HCT116 (cell line): ENCODE measurements at regions not wholly inside any gene's neighbourhood (a gene's known extent, or its start where the extent isn't known, plus 50 kb on each side); places are given as distances from the start of the nearest gene placed in this dataset.

Experiments used
- ATAC-seq: fragments of 200-7000 bp; cut with Tn5 transposase; 2 replicates; pipeline ENCODE4 v1.9.1; 2020; ENCODE audit warnings: mild to moderate bottlenecking, moderate library complexity
- BruUV-seq: library from RNA; stranded (reverse); fragments of 400-500 nt; replicated peaks from 2 replicates; lab custom pipeline; 2021; lab: Mats Ljungman, UMichigan
- CTCF ChIA-PET: fragments of 300-600 bp; sonication (Branson Sonifier 250); formaldehyde crosslinking; loops from one replicate; lab custom pipeline; 2021; ENCODE audit warnings: antibody characterized with exemption; lab: Charles Lee
- POLR2A ChIA-PET: fragments of 300-600, 350-600 bp; sonication (Branson Sonifier 250); formaldehyde crosslinking; loops from one replicate; lab custom pipeline; 2021; ENCODE audit warnings: antibody characterized with exemption; lab: Charles Lee
- RAD21 ChIA-PET, 2 experiments: fragments of 300-600 bp; sonication (Branson Sonifier 250); formaldehyde crosslinking; loops; one replicate each; lab custom pipeline; 2023; ENCODE audit warnings: low total read pairs in 2 of 2; ENCODE audit not compliant: uncharacterized antibody in 2 of 2, unreplicated experiment in 2 of 2, low non-redundant PET in 1 of 2; lab: Charles Lee
- DNase-seq: peaks from one replicate; pipeline ENCODE4 v3.0.0-alpha.2; 2010; ENCODE audit warnings: low read depth, low spot score
- H2AFZ ChIP-seq: fragments of 200-600 bp; shearing (Covaris generic), sonication (generic); 2 replicates; pipeline ENCODE4 v1.6.1; 2017; ENCODE audit warnings: low read depth, mixed run types, mixed read lengths, antibody characterized with exemption, low read length; ENCODE audit not compliant: poor library complexity, severe bottlenecking
- H3K27ac ChIP-seq: 2 replicates; pipeline ENCODE4 v1.5.1; 2012; ENCODE audit warnings: low read depth, low read length
- H3K27me3 ChIP-seq: fragments of 200-600 bp; sonication (generic); 2 replicates; pipeline ENCODE4 v1.6.1; 2016; ENCODE audit warnings: mixed run types, low read length, mixed read lengths; ENCODE audit not compliant: insufficient read depth
- H3K36me3 ChIP-seq, 2 experiments: fragments of 200-500 bp in 1 of 2; fragments of 200-600 bp in 1 of 2; sonication (Bioruptor generic) in 1 of 2; sonication (generic) in 1 of 2; 2 replicates each; pipeline versions ENCODE4 v1.5.1 to v1.6.1; 2014 to 2016; ENCODE audit warnings: low read length in 2 of 2, inconsistent platforms in 1 of 2, mixed read lengths in 1 of 2, mixed run types in 1 of 2; ENCODE audit not compliant: insufficient read depth in 2 of 2, control insufficient read depth in 1 of 2
- H3K4me1 ChIP-seq, 2 experiments: fragments of 200-600 bp in 1 of 2; sonication (generic) in 1 of 2; 2 replicates each; pipeline versions ENCODE4 v1.5.1 to v1.6.1; 2012 to 2017; ENCODE audit warnings: low read length in 2 of 2, inconsistent platforms in 1 of 2, mild to moderate bottlenecking in 1 of 2, mixed read lengths in 1 of 2, mixed run types in 1 of 2, moderate library complexity in 1 of 2; ENCODE audit not compliant: insufficient read depth in 2 of 2, control insufficient read depth in 1 of 2
- H3K4me2 ChIP-seq: fragments of 200-600 bp; sonication (generic); 2 replicates; pipeline ENCODE4 v1.6.1; 2017; ENCODE audit warnings: mixed run types, low read length, mixed read lengths
- H3K4me3 ChIP-seq, 2 experiments: fragments of 200-600 bp in 1 of 2; sonication (generic) in 1 of 2; replicated peaks in 1 of 2; 2 replicates each; pipeline ENCODE4 v1.5.1; 2011 to 2016; ENCODE audit warnings: low read length in 2 of 2, control low read depth in 1 of 2, low read depth in 1 of 2, mild to moderate bottlenecking in 1 of 2, mixed read lengths in 1 of 2, mixed run types in 1 of 2
- H3K79me2 ChIP-seq: fragments of 200-600 bp; sonication (generic); 2 replicates; pipeline ENCODE4 v1.6.1; 2017; ENCODE audit warnings: mild to moderate bottlenecking, mixed run types, low read length, moderate library complexity, mixed read lengths; ENCODE audit not compliant: insufficient read depth
- H3K9ac ChIP-seq: fragments of 200-600 bp; sonication (generic); 2 replicates; pipeline ENCODE4 v1.6.1; 2016; ENCODE audit warnings: low read length, mixed read lengths
- H3K9me2 ChIP-seq: fragments of 200-600 bp; sonication (generic), shearing (Covaris generic); 2 replicates; pipeline ENCODE4 v1.6.1; 2017; ENCODE audit warnings: mixed run types, mild to moderate bottlenecking, moderate library complexity; ENCODE audit not compliant: insufficient read depth
- H3K9me3 ChIP-seq, 2 experiments: fragments of 200-500 bp in 1 of 2; fragments of 200-600 bp in 1 of 2; sonication (Bioruptor generic) in 1 of 2; sonication (generic) in 1 of 2; 2 replicates each; pipeline ENCODE4 v1.6.1; 2014 to 2017; ENCODE audit warnings: low read length in 2 of 2, mixed read lengths in 2 of 2, inconsistent platforms in 1 of 2, low read depth in 1 of 2, mild to moderate bottlenecking in 1 of 2, mixed run types in 1 of 2, moderate library complexity in 1 of 2; ENCODE audit not compliant: control insufficient read depth in 1 of 2, insufficient read depth in 1 of 2
- H4K20me1 ChIP-seq: fragments of 200-600 bp; sonication (generic), shearing (Covaris generic); 2 replicates; pipeline ENCODE4 v1.6.1; 2017; ENCODE audit warnings: mixed run types, mild to moderate bottlenecking, moderate library complexity; ENCODE audit not compliant: insufficient read depth
- CBX3 ChIP-seq: IDR thresholded peaks from 2 replicates; pipeline ENCODE4 v1.6.1; 2012; ENCODE audit warnings: low read depth
- CEBPB ChIP-seq: IDR thresholded peaks from 2 replicates; pipeline ENCODE4 v1.6.1; 2012; ENCODE audit warnings: low read depth
- EGR1 ChIP-seq: IDR thresholded peaks from 2 replicates; pipeline ENCODE4 v1.6.1; 2012; ENCODE audit warnings: low read depth
- EZH2phosphoT487 ChIP-seq: fragments of 200-600 bp; IDR thresholded peaks from 2 replicates; pipeline ENCODE4 v1.6.1; 2018; ENCODE audit warnings: antibody characterized with exemption, borderline replicate concordance
- FOSL1 ChIP-seq: IDR thresholded peaks from 2 replicates; pipeline ENCODE4 v1.6.1; 2012; ENCODE audit warnings: low read depth
- JUND ChIP-seq: IDR thresholded peaks from 2 replicates; pipeline ENCODE4 v1.6.1; 2012
- MAX ChIP-seq: IDR thresholded peaks from 2 replicates; pipeline ENCODE4 v1.6.1; 2012
- POLR2A ChIP-seq: IDR thresholded peaks from 2 replicates; pipeline ENCODE4 v1.7.0; 2011; ENCODE audit warnings: borderline replicate concordance; ENCODE audit not compliant: insufficient read depth, insufficient read length; ENCODE audit errors: extremely low read depth
- POLR2AphosphoS5 ChIP-seq: IDR thresholded peaks from 2 replicates; pipeline ENCODE4 v1.6.1; 2011; ENCODE audit warnings: mild to moderate bottlenecking, low read depth, low read length, moderate library complexity
- REST ChIP-seq: IDR thresholded peaks from 2 replicates; pipeline ENCODE4 v1.6.1; 2012; ENCODE audit warnings: low read depth
- SIN3A ChIP-seq: IDR thresholded peaks from 2 replicates; pipeline ENCODE4 v1.6.1; 2012; ENCODE audit warnings: low read depth
- SRF ChIP-seq: IDR thresholded peaks from 2 replicates; pipeline ENCODE4 v1.6.1; 2012; ENCODE audit warnings: low read depth
- TCF7L2 ChIP-seq: IDR thresholded peaks from 2 replicates; pipeline ENCODE4 v1.7.0; 2011; ENCODE audit warnings: borderline replicate concordance, inconsistent platforms; ENCODE audit not compliant: insufficient read depth, insufficient read length; ENCODE audit errors: extremely low read depth
- ZBTB33 ChIP-seq: IDR thresholded peaks from 2 replicates; pipeline ENCODE4 v1.6.1; 2011; ENCODE audit warnings: mild to moderate bottlenecking, low read length, moderate library complexity; ENCODE audit not compliant: insufficient replicate concordance; ENCODE audit errors: extremely low read depth
- ZFX ChIP-seq: fragments of 450-650 bp; IDR thresholded peaks from 2 replicates; pipeline ENCODE4 v1.6.1; 2017
- ZNF274 ChIP-seq: fragments of 200-500 bp; sonication (Bioruptor generic); IDR thresholded peaks from 2 replicates; pipeline ENCODE4 v1.6.1; 2014; ENCODE audit warnings: mild to moderate bottlenecking, low read depth, low read length, inconsistent platforms
- intact Hi-C: fragments of 100-400 bp; cut with micrococcal nuclease; formaldehyde crosslinking; loops from 2 replicates; pipeline ENCODE4 v1.10.0; 2022

GRCh38 chr9:2297771-2298170 is 282.6 kb downstream of the SMARCA2 start:
- Histone ChIP-seq H3K9ac (no peak overlapping the region), H3K9me2 (no peaks in the 10 kb centered on the region), H3K4me1 (no peaks in the 10 kb centered on the region), H2AFZ (no peak overlapping the region), H3K4me2 (no peak overlapping the region), H3K27me3 (no peaks in the 10 kb centered on the region), H4K20me1 (no peaks in the 10 kb centered on the region), H3K4me3 (no peak overlapping the region), H3K27ac (no peak overlapping the region), H3K79me2 (no peaks in the 10 kb centered on the region), H3K36me3 (no peaks in the 10 kb centered on the region), H3K9me3 (no peaks in the 10 kb centered on the region)
- BruUV-seq = no TSS peak
- DNase-seq (no peak), ATAC-seq (no peak)
- TF ChIP-seq FOSL1 = no peak
- no peak for TF ChIP-seq ZBTB33
- no peak for TF ChIP-seq POLR2AphosphoS5
- no peak for TF ChIP-seq EGR1
- TF ChIP-seq REST = no peak
- no peak for TF ChIP-seq SRF
- TF ChIP-seq POLR2A = no peak
- TF ChIP-seq ZNF274 = no peak
- TF ChIP-seq TCF7L2 = no peak
- TF ChIP-seq ZFX = no peak
- TF ChIP-seq JUND = no peak
- no peak for TF ChIP-seq CEBPB
- TF ChIP-seq EZH2phosphoT487 = no peak
- TF ChIP-seq MAX = no peak
- TF ChIP-seq CBX3 = no peak
- no peak for TF ChIP-seq SIN3A
- RAD21 ChIA-PET = no interaction called here
- CTCF ChIA-PET = no interaction called here
- POLR2A ChIA-PET = no interaction called here
- intact Hi-C loops = no loop called here
